Calu3 (cell line): ENCODE measurements at regions not wholly inside any gene's neighbourhood (a gene's known extent, or its start where the extent isn't known, plus 50 kb on each side); places are given as distances from the start of the nearest gene placed in this dataset.

Experiments used
- BruUV-seq: library from RNA; stranded (reverse); fragments of 400-500 nt; replicated peaks from 2 replicates; lab custom pipeline; 2021; lab: Mats Ljungman, UMichigan
- CTCF ChIA-PET: fragments of 300-600 bp; sonication (Branson Sonifier 250); formaldehyde crosslinking; loops from one replicate; lab custom pipeline; 2022; ENCODE audit warnings: antibody characterized with exemption; lab: Charles Lee
- DNase-seq: peaks from one replicate; pipeline ENCODE4 v3.0.0; 2022
- H3K27ac Mint-ChIP-seq: one replicate; pipeline ENCODE4 v1.8.0; 2022; ENCODE audit warnings: mixed read lengths; ENCODE audit not compliant: unreplicated experiment
- H3K27me3 Mint-ChIP-seq: one replicate; pipeline ENCODE4 v1.8.0; 2022; ENCODE audit warnings: mixed read lengths; ENCODE audit not compliant: unreplicated experiment
- H3K36me3 Mint-ChIP-seq: one replicate; pipeline ENCODE4 v1.8.0; 2022; ENCODE audit warnings: mild to moderate bottlenecking, moderate library complexity, mixed read lengths; ENCODE audit not compliant: insufficient read depth, unreplicated experiment
- H3K4me1 Mint-ChIP-seq: one replicate; pipeline ENCODE4 v1.8.0; 2022; ENCODE audit warnings: mild to moderate bottlenecking, low read depth, mixed read lengths; ENCODE audit not compliant: unreplicated experiment
- H3K4me3 Mint-ChIP-seq: one replicate; pipeline ENCODE4 v1.8.0; 2022; ENCODE audit warnings: mild to moderate bottlenecking, low read depth, moderate library complexity, mixed read lengths; ENCODE audit not compliant: unreplicated experiment
- H3K9me3 Mint-ChIP-seq: one replicate; pipeline ENCODE4 v1.8.0; 2022; ENCODE audit warnings: low read depth, mixed read lengths; ENCODE audit not compliant: unreplicated experiment
- CTCF ChIP-seq: fragments of 200-600 bp; IDR thresholded peaks from one replicate; pipeline ENCODE4 v1.8.0; 2022; ENCODE audit warnings: antibody characterized with exemption; ENCODE audit not compliant: unreplicated experiment
- intact Hi-C: fragments of 100-400 bp; cut with micrococcal nuclease; formaldehyde crosslinking; loops from one replicate; pipeline ENCODE4 v1.10.0; 2022; ENCODE audit not compliant: unreplicated experiment

DNA sequence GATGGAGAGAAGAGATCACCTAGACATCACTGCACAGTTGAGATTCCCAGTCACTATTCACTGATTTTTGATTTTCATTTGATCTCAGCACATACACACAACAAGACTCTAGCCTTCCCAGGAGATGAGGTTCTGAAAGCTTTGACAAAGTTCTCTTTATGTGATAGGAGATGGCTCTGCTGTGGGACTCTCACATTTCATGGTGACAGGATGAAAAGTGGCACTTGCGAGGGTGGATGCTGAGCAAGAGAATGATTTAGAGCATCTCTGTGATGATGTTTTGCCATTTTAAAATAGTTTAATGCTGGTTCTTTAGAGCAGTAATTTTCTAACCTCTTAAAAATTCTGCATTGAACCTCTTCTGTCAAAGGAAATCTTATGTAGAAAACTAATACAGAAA is 113.3 kb upstream of the CA10 start:
- BruUV-seq = no TSS peak
- no peak for DNase-seq
- no peaks in the 10 kb centered on the region for H3K36me3 Mint-ChIP-seq
- TF ChIP-seq CTCF = no peak
- intact Hi-C loops = no loop called here
- no peak overlapping the region for H3K4me3 Mint-ChIP-seq
- H3K4me1 Mint-ChIP-seq = no peaks in the 10 kb centered on the region
- H3K9me3 Mint-ChIP-seq = no peaks in the 10 kb centered on the region
- H3K27ac Mint-ChIP-seq = no peak overlapping the region
- CTCF ChIA-PET = no interaction called here
- H3K27me3 Mint-ChIP-seq = no peaks in the 10 kb centered on the region

GRCh38 chr17:52255347-52255746 is 96.8 kb upstream of the CA10 start:
- H3K27ac Mint-ChIP-seq = no peak overlapping the region
- no peak for DNase-seq
- peaks cover 2% of the 10 kb centered on the region for H3K4me1 Mint-ChIP-seq
- BruUV-seq = no TSS peak
- TF ChIP-seq CTCF = no peak
- H3K27me3 Mint-ChIP-seq = no peaks in the 10 kb centered on the region
- H3K9me3 Mint-ChIP-seq = no peaks in the 10 kb centered on the region
- H3K4me3 Mint-ChIP-seq = no peak overlapping the region
- intact Hi-C loops = no loop called here
- CTCF ChIA-PET = no interaction called here
- no peaks in the 10 kb centered on the region for H3K36me3 Mint-ChIP-seq

GRCh38 chr17:52244689-52245088 is 86.2 kb upstream of the CA10 start:
- CTCF ChIA-PET = no interaction called here
- Mint-ChIP-seq H3K27me3 (no peaks in the 10 kb centered on the region), H3K4me3 (no peak overlapping the region), H3K4me1 (no peaks in the 10 kb centered on the region), H3K36me3 (no peaks in the 10 kb centered on the region), H3K9me3 (no peaks in the 10 kb centered on the region), H3K27ac (no peak overlapping the region)
- intact Hi-C loops = loop anchor here (5.0 kb wide), 1 partner anchor 37 kb away; no protein-coding TSS in a partner anchor
- no TSS peak for BruUV-seq
- TF ChIP-seq CTCF = no peak
- no peak for DNase-seq

DNA sequence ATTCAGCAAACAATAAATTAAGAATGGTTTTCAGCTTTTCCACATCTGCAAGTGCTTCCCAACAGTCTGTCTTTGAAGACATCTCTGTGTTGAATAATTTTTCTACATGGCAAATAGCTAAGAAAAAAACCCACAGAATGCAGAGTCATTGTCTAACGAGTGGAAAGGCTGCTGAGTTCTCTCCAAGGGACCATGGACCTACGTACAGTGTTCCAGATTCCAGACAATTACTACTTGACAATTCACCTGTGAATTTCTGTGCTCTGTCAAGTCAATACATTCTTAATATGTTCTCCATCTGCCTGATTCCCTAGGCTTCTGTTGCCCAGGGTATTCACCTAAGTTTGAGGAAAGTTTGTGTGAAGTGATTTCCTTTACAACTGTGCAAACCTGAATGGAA is 83.8 kb upstream of the CA10 start:
- Mint-ChIP-seq H3K36me3 (no peaks in the 10 kb centered on the region), H3K27ac (no peak overlapping the region), H3K4me3 (no peak overlapping the region), H3K9me3 (no peaks in the 10 kb centered on the region), H3K27me3 (no peaks in the 10 kb centered on the region), H3K4me1 (no peaks in the 10 kb centered on the region)
- CTCF ChIA-PET = no interaction called here
- no peak for DNase-seq
- no TSS peak for BruUV-seq
- no peak for TF ChIP-seq CTCF
- intact Hi-C loops = no loop called here
